ENCODE measurements at regions not wholly inside any gene's neighbourhood (a gene's known extent, or its start where the extent isn't known, plus 50 kb on each side); places are given as distances from the start of the nearest gene placed in this dataset.
A peak's percentile ranks its signal among the peaks of the same experiment; 100 is the strongest.

DNA sequence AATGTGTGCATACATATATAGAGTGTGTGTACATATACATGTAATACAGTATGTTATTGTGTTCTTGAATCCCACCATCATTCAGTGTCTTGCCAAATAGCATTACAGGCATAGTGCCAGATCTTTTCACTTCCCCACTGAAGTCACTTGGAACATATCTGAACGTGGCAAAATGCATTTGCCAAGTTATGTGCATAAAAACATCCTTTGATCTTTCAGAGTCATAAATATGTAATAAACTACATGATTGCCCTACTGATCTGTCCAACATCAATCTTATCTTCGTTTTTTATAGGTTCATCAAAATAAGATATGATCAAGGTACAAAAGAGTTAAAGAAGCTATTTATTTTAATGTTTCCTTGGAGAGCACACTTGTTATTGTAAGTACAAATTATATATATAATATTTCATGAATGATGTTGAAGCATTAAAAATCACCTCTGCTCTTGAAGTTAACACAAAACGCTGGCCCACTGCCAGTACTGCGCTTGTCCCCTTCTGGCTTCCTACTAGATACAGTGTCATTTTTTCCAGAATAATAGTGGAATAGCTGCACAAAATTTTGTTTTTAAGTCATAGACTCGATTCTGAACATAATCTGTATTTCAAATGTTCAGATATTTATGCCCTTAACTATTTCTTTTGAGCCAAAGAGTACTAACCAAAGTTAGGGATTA lies 549.5 kb upstream of the ARRDC4 start:
- no peak for DNase-seq

DNA sequence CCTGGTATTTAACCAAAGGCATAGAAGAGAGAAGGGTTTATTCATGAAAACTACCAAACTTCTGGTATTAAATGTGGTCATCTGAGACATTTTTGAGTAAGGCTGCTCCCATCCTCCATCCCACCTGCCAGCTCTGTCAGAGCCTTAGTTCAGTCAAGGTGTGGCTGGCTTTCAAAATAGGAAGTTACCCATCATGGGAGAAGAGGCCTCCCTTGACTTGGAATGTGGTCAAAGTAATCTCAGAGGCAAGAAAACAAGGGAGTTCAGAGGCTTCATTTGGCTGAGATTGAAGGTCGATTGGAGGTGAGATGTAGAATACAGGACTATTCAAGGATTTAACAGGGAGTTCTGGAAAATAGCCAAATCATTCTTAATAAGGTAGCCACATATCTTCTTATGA lies 540.4 kb upstream of the ARRDC4 start:
- no peak for DNase-seq

DNA sequence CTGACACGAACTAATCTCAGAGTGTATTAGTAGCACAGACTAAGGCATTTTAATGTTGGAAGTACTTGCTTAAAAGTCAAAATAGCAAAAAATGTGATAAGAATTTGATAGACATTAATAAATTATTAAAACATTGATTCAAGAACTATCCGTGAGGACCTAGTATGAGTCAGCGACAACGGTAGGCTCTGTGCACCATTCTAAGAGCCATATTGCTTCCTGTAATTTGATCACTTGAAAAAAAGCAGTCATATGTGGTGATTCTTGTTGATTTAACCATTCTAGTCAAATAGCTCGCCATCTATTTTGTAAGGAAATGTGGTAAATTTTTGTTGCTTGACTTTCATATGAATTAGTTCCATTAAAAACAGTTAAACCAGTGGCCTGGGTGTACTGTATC lies 534.9 kb upstream of the ARRDC4 start:
- DNase-seq: no peak

DNA sequence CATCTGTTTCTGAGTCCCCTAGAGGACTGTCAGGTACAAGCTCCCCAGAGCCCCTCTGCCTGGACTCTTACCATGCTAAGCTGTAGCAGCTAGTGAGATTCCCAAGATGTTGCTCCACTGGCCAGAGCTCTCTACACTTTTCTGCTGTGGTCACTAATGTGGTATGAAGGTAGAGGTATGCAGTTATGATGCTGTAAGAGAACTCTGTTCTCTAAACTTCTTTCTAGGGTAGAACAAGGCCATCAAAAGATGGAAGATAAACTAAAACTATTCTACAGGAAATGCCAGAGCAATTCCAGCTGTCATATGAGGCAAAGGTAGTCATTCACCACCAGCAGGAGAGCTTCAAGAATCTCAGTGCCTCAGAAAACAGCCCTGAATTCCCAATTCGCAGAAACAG lies 517.4 kb upstream of the ARRDC4 start:
- no peak for DNase-seq

DNA sequence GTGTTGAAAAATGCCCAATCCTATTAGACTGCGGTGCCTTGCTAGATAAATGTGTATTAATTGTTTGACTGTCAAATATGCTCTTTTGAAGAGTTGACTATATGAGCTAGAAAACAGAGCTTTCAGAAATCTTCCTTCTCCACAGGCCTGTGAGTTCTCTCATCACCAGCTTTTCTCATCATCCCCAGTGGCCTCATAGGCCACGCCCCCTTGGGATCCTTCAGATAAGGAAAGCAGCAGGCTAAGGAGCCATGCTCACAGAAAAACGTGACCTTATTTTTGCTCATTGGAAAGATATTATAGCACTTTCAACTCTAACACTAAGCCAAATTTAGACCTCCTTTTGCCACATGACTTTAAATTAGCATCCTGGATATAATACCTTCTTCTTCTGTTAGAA lies 514.4 kb upstream of the ARRDC4 start:
- DNase-seq: no peak

DNA sequence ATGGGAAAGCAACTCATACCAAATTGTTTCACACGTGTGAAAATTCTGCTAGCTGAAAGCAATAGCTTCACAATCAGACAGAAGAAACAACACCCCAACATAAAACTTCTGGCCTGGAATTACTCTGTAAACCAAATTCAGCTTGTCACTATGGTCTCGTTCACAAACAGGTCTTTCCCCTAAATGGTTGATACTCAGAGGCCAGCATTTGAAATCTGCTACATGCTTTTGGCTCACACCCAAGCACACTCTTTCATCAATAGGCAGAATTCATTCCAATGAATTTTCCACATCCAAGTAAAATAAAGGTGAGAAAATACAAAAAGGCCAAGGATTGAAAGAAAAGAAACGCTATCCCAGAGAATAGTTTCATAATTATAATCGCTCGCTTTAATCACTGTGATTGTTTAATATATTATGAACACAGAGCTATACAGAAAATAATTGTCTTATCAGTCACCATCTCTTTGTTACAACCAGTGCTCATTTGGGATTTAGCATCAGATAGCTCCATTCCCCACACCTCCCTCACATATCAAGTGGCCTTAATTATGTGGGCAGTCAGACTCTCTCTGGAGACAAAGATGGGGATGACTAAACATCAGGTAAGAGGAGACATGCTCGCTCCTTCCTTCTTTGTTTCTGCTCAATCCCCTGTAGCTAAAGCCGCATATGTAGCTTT lies 503.8 kb upstream of the ARRDC4 start:
- DNase-seq: no peak

DNA sequence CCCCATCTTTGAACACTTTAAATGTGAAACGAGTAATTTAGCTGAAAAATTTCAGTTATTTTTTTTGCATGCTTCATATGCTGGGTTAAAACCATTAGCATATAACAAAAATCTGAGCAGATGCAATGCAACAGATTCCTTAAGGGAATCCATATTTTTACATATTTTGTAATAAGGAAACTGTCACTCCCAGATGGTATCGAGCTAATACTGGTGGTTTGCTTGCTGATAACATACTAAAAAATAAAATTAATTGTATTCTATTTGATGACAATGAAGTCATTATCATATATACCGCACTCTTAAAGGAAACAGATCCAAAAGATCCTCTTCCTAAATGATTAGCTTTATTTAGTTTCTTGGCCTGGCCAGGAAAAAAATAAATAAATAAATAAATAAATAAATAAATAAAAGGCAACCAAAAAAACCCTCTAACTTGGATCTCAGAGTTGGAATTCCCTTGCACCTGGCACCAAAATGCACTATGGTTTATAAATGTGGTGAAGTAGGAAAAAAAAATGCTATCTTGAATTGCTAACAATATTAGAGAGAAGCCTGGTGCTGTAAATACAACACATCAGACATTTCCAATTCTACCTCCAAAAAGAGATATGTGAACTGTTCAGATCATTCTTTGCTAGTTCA lies 503.2 kb upstream of the ARRDC4 start:
- DNase-seq: no peak

DNA sequence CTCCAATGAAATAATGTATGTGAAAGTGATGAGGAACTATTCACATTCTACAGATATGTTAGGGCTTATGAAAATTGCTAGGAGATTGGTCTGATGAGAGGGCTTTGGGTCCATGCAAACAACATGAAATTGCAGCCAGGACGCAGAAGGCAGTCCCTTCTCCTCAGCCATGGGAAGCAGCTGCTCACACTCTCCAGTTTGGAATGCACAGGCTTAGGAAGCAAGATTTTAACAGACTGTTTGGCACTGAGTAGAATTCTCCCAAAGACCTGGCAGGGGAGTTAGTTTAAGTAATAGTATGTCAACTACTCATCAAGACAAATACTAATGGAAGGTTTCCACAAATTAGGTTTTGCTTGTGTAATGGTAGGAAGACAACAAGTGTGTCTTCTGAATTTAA lies 500.7 kb upstream of the ARRDC4 start:
- no peak for DNase-seq

DNA sequence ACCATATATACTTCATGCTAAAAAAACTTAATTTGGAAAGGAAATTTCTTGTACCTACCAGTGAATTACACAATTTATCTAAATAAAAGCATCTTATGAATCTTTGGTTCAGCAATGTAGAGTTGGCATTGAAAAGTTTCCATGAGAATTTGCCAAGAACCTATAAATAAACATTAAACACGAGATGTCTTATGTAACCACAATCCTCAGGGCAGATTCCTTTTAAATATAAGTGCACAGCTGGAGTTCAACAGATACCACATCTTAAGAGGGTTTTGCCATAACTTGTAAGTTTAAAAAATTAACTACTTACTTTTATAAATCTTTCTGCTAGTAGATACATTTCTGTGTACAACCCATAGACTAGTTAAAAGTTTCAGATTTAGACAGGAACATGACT lies 499.3 kb upstream of the ARRDC4 start:
- DNase-seq: no peak

DNA sequence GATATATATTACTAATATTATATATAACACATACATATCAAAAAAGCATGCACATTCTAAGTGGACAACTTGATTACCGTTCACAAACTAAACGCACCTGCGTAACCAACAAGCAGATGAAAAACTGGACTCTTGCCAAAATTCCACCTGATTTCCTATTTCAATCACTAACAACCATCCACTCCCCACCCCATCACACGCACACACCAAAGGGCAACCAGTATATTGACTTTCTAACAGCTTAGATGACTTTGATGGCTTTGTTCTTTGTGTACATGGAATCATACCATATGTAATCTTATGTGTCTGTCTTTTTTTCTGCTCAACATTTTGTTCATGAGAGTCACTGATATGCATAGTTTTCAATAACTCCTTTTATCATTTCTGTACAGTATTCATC lies 496.8 kb upstream of the ARRDC4 start:
- no peak for DNase-seq

DNA sequence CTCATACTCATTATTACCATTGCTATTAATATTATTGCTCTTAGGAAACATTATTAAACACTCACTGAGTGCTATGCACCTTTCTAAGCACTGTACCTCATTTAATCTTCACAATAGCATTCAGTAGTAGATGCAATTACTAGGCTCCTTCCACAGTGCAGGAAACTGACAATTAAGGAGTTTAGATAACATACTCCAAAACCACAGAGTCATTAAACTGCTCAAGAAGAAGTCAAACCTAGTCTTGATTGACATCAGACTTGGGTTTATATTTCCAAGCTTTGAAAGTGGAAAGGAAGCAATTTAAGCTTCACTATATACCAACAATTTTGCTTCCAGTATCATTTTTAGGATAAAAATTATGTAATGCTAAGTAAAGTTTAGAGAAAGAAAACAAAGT lies 490.1 kb upstream of the ARRDC4 start:
- no peak for DNase-seq

DNA sequence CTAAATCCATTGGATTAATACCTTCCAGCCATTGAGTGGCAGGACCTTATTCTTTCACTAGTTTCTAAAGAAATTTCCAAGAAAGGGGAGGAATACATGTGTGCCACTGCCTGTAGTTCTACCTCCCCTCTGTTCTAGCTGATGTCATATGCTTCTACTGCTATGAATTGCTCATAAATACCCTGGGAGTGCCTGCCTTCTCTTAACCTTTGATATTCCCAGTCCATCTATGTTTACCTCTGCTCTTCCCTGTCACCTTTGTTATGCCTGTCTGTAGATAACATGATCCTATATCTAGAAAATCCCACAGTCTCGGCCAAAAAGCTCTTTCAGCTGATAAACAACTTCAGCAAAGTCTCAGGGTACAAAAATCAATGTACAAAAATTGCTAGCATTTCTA lies 486.9 kb upstream of the ARRDC4 start:
- DNase-seq: no peak

DNA sequence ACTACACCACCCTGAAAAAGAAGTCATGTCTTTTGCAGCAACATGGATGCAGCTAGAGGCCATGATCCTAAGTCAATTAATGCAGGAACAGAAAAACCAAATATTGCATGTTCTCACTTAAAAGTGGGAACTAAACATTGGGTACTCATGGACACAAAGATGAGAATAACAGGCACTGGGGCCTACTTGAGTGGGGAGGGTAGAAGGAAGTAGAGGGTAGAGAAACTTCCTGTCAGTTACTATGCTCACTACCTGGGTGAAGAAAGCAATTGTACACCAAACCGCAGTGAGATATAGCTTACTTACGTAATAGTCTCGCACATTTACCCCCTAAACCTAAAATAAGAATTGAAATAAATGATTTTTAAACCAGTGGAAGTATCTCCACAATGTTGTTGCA lies 480.5 kb upstream of the ARRDC4 start:
- DNase-seq: no peak

DNA sequence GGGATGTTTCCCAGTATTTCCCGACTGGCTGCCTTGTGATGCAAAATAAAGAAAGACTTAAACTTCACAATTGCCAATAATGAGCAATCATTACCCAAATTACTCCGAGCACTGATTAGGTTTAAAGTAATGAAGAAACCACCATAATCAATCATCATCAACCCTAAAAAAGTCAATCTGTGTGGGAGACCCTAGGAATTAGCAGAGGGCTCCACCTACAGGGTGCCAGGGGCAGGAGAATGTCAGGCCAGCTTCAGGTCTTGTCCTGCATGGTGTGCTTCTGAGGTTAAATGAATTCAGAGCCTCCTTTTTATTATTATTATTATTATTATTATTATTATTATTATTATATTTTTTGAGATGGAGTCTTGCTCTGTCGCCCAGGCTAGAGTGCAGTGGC lies 478.0 kb upstream of the ARRDC4 start:
- DNase-seq: no peak

DNA sequence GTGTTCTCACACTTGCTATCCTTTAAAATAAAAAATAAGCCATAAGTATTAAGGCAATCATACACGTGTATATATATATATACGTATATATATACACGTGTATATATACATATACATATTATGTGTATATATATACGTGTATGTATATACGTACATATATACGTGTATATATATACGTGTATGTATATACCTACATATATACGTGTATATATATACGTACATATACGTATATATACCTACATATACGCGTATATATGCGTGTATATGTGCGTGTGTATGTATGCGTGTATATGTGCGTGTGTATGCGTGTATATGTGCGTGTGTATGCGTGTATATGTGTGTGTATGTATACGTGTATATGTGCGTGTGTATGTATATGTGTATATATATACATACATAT lies 477.3 kb upstream of the ARRDC4 start:
- no peak for DNase-seq

DNA sequence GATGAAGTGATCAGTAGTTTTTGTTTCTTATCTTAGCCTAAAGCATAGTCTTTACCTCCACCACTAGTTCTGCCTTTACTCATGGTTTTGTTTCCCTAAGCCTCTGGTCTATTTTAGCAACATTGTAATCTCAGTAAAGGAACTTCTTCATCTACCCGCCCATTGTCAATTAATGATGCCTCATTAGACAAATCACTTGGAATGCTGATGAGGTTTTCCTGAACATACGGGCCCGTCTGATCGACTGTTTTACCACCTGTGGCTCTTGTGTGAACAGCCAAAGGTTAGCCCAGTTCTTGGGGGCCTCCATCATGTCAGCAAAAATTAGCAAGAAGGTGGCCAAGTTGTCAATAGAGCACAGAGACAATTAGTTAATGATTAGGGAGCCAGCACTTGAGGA lies 470.1 kb upstream of the ARRDC4 start:
- DNase-seq: no peak

DNA sequence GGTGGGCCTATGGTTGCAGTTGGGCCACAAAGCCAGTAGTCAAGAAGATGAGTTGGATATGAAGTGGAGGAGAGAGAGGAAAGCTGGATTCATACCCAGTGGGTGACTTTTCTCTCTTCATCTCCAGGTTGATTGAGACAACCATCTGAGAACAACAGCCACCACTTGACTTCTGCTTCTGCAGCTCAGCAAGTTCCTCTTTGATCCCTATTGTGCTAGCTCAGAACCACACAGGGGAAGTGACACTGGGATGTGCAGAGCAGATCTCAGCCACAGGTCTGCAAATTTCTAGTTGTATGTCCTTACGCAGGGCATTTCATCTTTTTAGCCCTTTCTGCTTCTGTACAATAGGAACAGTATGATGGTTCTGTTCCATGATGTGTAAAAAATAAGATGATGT lies 459.2 kb upstream of the ARRDC4 start:
- peak; percentile 9 for DNase-seq

DNA sequence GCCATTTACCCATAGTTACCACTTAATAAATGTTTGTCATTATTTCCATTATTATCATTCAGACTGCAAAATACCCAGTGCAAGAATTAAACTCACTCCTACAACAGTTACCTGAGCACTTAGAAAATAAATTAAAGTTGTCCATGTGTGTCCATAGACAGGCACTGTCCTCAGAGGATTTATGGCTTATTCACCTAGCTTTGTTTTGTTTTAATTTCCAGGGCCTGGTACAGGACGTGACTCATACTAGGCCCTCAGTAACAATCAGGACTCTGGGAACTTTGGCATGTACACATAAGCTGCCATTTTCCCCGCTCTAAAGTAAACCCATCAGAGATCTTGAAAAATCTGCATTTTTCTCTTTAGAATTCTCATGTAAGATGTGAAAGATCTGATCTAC lies 458.5 kb upstream of the ARRDC4 start:
- DNase-seq: no peak

DNA sequence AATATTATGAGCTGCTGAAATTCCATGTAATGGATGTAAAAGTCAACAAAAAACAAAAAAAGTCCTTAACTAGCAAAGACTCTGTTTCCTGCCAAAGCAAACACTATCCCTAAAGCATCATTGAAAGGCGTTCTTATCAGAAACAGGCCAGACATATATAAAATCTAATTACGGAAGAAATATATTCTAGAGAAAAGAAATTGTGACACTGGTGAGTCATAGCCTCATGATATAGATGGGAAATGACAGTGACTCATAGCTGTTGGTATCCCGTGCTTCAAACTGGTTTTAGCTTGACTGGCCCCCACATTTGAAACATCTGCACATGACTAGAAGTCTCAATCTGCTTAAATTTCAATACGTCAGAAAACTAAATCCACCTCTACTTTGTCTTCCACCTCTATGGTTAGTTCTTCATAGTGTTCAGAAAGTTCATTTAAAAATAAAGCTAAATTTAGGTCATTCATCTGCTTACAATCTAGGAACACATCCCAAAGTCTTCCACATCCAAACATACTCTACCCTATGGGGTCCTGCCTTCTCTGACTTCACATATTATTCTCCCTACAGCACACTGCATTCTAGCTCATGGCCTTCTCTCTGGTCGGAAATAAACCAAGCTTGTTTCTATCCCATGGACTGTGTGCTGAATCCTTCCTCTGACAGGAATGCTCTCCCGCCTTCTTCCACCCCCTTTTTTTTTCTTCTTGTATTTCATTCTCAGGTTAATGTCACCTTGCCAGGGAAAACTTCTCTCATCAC lies 456.3 kb upstream of the ARRDC4 start:
- no peak for DNase-seq

DNA sequence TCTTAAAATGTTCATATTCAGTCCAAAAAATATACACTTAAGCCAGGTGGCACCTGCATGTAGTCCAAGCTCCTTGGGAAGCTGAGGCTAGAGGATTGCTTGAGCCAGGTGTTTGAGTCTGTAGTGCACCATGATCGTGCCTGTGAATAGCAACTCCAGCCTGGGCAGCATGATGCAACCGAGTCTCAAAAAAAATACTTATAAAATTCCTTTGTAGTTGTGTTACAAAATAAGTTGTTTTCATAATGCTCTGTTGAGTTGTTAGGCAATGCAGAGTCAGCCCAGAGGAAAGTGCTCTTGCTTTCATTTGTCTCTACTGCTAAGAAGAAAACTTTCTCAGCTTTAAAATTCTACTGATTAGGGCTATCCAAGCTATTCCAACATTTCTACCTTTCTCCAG lies 442.8 kb upstream of the ARRDC4 start:
- no peak for DNase-seq

DNA sequence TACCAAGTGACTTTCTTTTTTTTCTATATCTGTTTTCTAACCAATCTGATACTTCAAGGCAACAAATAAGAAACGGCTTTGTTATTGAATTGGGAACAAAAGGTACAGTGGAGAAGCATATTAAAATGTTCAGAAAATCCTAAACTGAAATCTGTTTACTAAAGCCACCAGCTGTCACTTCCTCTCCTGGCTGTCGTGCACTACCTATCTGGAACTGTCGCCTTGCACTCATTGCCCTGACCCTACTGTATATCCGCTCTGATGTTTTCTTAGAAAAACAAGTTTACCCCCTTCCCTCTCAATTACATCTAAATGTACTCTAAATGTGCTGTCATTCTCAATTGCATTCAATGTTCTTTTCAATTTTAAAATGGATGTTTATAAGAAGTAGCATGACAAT lies 439.8 kb upstream of the ARRDC4 start:
- no peak for DNase-seq

DNA sequence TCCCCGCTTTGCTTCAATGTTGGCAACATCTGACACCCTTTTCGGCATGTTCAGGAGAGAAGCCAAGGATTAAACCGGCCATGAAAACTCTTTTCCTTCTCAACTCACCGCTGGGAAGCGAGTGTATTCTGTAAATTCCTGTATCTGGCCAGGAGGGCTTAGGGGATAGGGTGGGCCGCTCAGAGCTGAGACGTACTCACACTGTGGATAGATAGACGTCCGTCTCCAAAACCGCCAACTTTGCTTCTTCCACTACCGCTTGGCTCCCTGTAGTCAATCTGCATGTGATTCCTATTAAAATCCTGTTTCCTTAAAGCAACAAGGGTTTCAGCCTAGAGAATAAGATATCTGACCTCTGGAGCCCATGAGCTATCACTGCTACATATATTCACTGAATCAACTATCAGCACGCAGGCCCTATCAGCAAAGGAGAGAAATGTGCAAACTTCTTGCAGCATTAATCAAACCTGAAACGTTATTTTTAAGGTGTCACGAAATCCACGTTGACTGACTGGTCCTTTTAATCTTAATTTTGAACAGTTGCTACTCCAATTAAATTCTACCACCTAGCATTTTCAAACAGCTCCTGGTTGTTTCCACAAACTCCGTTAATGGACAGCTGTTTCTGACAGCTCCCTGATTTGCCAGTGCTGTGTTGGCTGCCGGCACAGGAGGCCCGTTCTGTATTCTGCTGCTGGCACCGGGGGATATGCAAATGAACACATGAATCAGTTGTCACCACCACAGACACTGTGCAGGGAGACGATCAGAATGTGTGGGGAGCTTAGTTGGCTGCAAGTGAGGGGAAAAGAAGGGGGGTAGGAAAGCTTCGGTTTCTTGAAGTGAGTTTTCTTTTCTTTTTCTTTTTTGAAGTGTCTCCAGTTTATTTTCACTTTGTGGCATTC lies 438.9 kb upstream of the ARRDC4 start:
- no peak for DNase-seq

DNA sequence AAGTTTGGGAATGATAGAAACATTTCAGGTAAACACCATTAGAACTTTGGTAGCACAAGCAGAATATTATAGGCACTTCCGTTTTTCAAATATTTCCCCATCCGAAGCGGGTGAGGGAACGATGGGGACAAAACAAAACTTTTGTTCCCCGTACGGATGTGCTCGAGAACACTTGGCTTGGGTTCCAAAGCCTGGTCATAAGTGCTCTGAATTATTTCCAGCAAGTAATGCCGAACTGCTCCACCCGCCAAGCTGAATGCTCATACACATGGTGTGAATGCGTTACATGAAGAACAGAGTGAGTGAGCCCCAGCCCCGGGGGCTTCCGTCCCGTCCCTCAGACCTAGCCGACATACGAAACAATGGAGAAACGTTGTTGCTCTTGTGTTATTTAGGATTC lies 438.2 kb upstream of the ARRDC4 start:
- DNase-seq: no peak
